IMR-90 (cell line): ENCODE measurements at regions not wholly inside any gene's neighbourhood (a gene's known extent, or its start where the extent isn't known, plus 50 kb on each side); places are given as distances from the start of the nearest gene placed in this dataset.

Experiments
- ATAC-seq: fragments of 200-7000 bp; cut with Tn5 transposase; 2 replicates; pipeline ENCODE4 v1.9.1; 2020; ENCODE audit warnings: low read depth, mild to moderate bottlenecking, moderate library complexity
- BruUV-seq: library from RNA; stranded (reverse); fragments of 400-500 nt; replicated peaks from 2 replicates; lab custom pipeline; 2021; lab: Mats Ljungman, UMichigan
- CTCF ChIA-PET: fragments of 300-600 bp; formaldehyde crosslinking; extraction: SDS; loops from one replicate; lab custom pipeline; 2021; ENCODE audit warnings: antibody characterized with exemption; lab: Yijun Ruan, JAX
- POLR2A ChIA-PET: fragments of 300-600 bp; sonication (Branson Sonifier 250); formaldehyde crosslinking; loops from one replicate; lab custom pipeline; 2022; ENCODE audit warnings: antibody characterized with exemption; ENCODE audit not compliant: unreplicated experiment; lab: Charles Lee
- DNase-seq: peaks from one replicate; pipeline ENCODE4 v3.0.0; 2013
- H2AFZ ChIP-seq: replicated peaks from 2 replicates; pipeline ENCODE3; 2013; ENCODE audit warnings: low read length, mild to moderate bottlenecking; ENCODE audit not compliant: poor library complexity
- H2AK5ac ChIP-seq: 2 replicates; pipeline ENCODE4 v1.6.1; 2013; ENCODE audit warnings: low read depth, low read length, inconsistent platforms
- H2AK9ac ChIP-seq: replicated peaks from 2 replicates; pipeline ENCODE3; 2013; ENCODE audit warnings: mild to moderate bottlenecking, low read depth, low read length, moderate library complexity; ENCODE audit not compliant: poor library complexity
- H2BK120ac ChIP-seq: 2 replicates; pipeline ENCODE4 v1.6.1; 2013; ENCODE audit warnings: low read depth, low read length, inconsistent platforms
- H2BK15ac ChIP-seq: 3 replicates; pipeline ENCODE4 v1.6.1; 2013; ENCODE audit warnings: low read depth, low read length, inconsistent platforms
- H2BK20ac ChIP-seq: 2 replicates; pipeline ENCODE4 v1.6.1; 2013; ENCODE audit warnings: low read depth, mild to moderate bottlenecking, inconsistent platforms, low read length, moderate library complexity
- H2BK5ac ChIP-seq: 2 replicates; pipeline ENCODE4 v1.6.1; 2013; ENCODE audit warnings: mild to moderate bottlenecking, low read depth, low read length, inconsistent platforms; ENCODE audit not compliant: poor library complexity, severe bottlenecking
- H3K14ac ChIP-seq: replicated peaks from 2 replicates; pipeline ENCODE4 v1.6.1; 2013; ENCODE audit warnings: low read depth, low read length, inconsistent platforms
- H3K18ac ChIP-seq: 2 replicates; pipeline ENCODE4 v1.6.1; 2013; ENCODE audit warnings: low read depth, low read length, control low read depth
- H3K23ac ChIP-seq: 2 replicates; pipeline ENCODE4 v1.6.1; 2013; ENCODE audit warnings: low read depth, low read length, inconsistent platforms
- H3K27ac ChIP-seq: 2 replicates; pipeline ENCODE4 v1.5.1; 2013; ENCODE audit warnings: mild to moderate bottlenecking, control low read depth, low read length; ENCODE audit not compliant: insufficient read depth
- H3K27me3 ChIP-seq: 2 replicates; pipeline ENCODE4 v1.6.1; 2013; ENCODE audit warnings: low read length; ENCODE audit not compliant: control insufficient read depth, insufficient read depth
- H3K36me3 ChIP-seq: 2 replicates; pipeline ENCODE4 v1.6.1; 2013; ENCODE audit warnings: low read length, mixed read lengths; ENCODE audit not compliant: control insufficient read depth, insufficient read depth
- H3K4ac ChIP-seq: 2 replicates; pipeline ENCODE4 v1.6.1; 2013; ENCODE audit warnings: low read depth, low read length, inconsistent platforms
- H3K4me1 ChIP-seq: 2 replicates; pipeline ENCODE4 v1.6.1; 2013; ENCODE audit warnings: low read length, mixed read lengths; ENCODE audit not compliant: control insufficient read depth, insufficient read depth
- H3K4me2 ChIP-seq: 2 replicates; pipeline ENCODE4 v1.6.1; 2013; ENCODE audit warnings: low read depth, mild to moderate bottlenecking, control low read depth, low read length, moderate library complexity
- H3K4me3 ChIP-seq: 2 replicates; pipeline ENCODE4 v1.5.1; 2013; ENCODE audit warnings: low read depth, mild to moderate bottlenecking, control low read depth, low read length, moderate library complexity; ENCODE audit not compliant: insufficient read depth
- H3K56ac ChIP-seq: 2 replicates; pipeline ENCODE4 v1.6.1; 2013; ENCODE audit warnings: low read length, inconsistent platforms; ENCODE audit not compliant: insufficient read depth; ENCODE audit errors: extremely low read depth
- H3K79me1 ChIP-seq, 2 experiments: 2 replicates each; pipeline ENCODE4 v1.6.1; 2013; ENCODE audit warnings: low read length in 2 of 2, inconsistent platforms in 1 of 2, low read depth in 1 of 2
- H3K9ac ChIP-seq: 2 replicates; pipeline ENCODE4 v1.6.1; 2013; ENCODE audit warnings: low read depth, low read length, control low read depth
- H3K9me1 ChIP-seq: 2 replicates; pipeline ENCODE4 v1.6.1; 2013; ENCODE audit warnings: low read length, inconsistent platforms; ENCODE audit not compliant: insufficient read depth
- H3K9me3 ChIP-seq: 2 replicates; pipeline ENCODE4 v1.6.1; 2013; ENCODE audit warnings: low read length; ENCODE audit not compliant: control insufficient read depth, insufficient read depth
- H4K20me1 ChIP-seq: 2 replicates; pipeline ENCODE4 v1.6.1; 2013; ENCODE audit warnings: low read length, inconsistent platforms; ENCODE audit not compliant: insufficient read depth
- H4K5ac ChIP-seq: 2 replicates; pipeline ENCODE4 v1.6.1; 2013; ENCODE audit warnings: mild to moderate bottlenecking, low read depth, low read length, control low read depth
- H4K8ac ChIP-seq, 2 experiments: 2 replicates each; pipeline ENCODE4 v1.6.1; 2013; ENCODE audit warnings: low read depth in 2 of 2, low read length in 2 of 2, control low read depth in 1 of 2, inconsistent platforms in 1 of 2
- H4K91ac ChIP-seq: 2 replicates; pipeline ENCODE4 v1.6.1; 2013; ENCODE audit warnings: low read depth, low read length, inconsistent platforms; ENCODE audit not compliant: insufficient read depth
- BHLHE40 ChIP-seq: fragments of 150-350 bp; IDR thresholded peaks from 2 replicates; pipeline ENCODE4 v1.6.1; 2016; ENCODE audit warnings: mild to moderate bottlenecking, low read depth, low read length
- CEBPB ChIP-seq: IDR thresholded peaks from 2 replicates; pipeline ENCODE4 v1.6.1; 2012; ENCODE audit warnings: low read depth, low read length, improper control_type of control experiment
- CHD1 ChIP-seq: IDR thresholded peaks from 2 replicates; pipeline ENCODE4 v1.6.1; 2012; ENCODE audit warnings: low read depth, low read length, improper control_type of control experiment
- CTCF ChIP-seq: conservative IDR thresholded peaks from 2 replicates; pipeline ENCODE4 v1.5.1; 2012; ENCODE audit warnings: mild to moderate bottlenecking, low read depth, low read length, improper control_type of control experiment
- ELK1 ChIP-seq: fragments of 150-350 bp; IDR thresholded peaks from 2 replicates; pipeline ENCODE4 v1.6.1; 2016; ENCODE audit warnings: low read depth, mild to moderate bottlenecking, low read length, moderate library complexity, borderline replicate concordance
- FOS ChIP-seq: fragments of 150-350 bp; IDR thresholded peaks from 2 replicates; pipeline ENCODE4 v1.6.1; 2016; ENCODE audit warnings: low read depth, low read length
- MAFK ChIP-seq: IDR thresholded peaks from 2 replicates; pipeline ENCODE4 v1.6.1; 2012; ENCODE audit warnings: low read depth, low read length, improper control_type of control experiment
- MAZ ChIP-seq: IDR thresholded peaks from 2 replicates; pipeline ENCODE4 v1.6.1; 2012; ENCODE audit warnings: low read depth, mild to moderate bottlenecking, low read length, improper control_type of control experiment, moderate library complexity, borderline replicate concordance
- MXI1 ChIP-seq: IDR thresholded peaks from 2 replicates; pipeline ENCODE4 v1.6.1; 2012; ENCODE audit warnings: low read depth, mild to moderate bottlenecking, low read length, moderate library complexity, borderline replicate concordance
- NFE2L2 ChIP-seq: fragments of 150-350 bp; IDR thresholded peaks from 2 replicates; pipeline ENCODE4 v1.6.1; 2016; ENCODE audit warnings: low read depth, mild to moderate bottlenecking, low read length
- POLR2A ChIP-seq: IDR thresholded peaks from 2 replicates; pipeline ENCODE4 v1.6.1; 2012; ENCODE audit warnings: mild to moderate bottlenecking, low read depth, low read length
- RAD21 ChIP-seq: IDR thresholded peaks from 2 replicates; pipeline ENCODE4 v1.6.1; 2012; ENCODE audit warnings: low read length, improper control_type of control experiment
- RCOR1 ChIP-seq: IDR thresholded peaks from 2 replicates; pipeline ENCODE4 v1.6.1; 2012; ENCODE audit warnings: mild to moderate bottlenecking, low read length, improper control_type of control experiment; ENCODE audit not compliant: insufficient replicate concordance
- RFX5 ChIP-seq: IDR thresholded peaks from 2 replicates; pipeline ENCODE4 v1.8.0; 2012; ENCODE audit warnings: low read depth, mild to moderate bottlenecking, low read length, moderate library complexity
- SMC3 ChIP-seq: fragments of 150-350 bp; IDR thresholded peaks from 2 replicates; pipeline ENCODE4 v1.6.1; 2016; ENCODE audit warnings: low read depth, mild to moderate bottlenecking, antibody characterized with exemption, low read length, moderate library complexity
- USF2 ChIP-seq: fragments of 150-350 bp; IDR thresholded peaks from 2 replicates; pipeline ENCODE4 v1.6.1; 2017; ENCODE audit warnings: mild to moderate bottlenecking, antibody characterized with exemption, low read length, low read depth
- WGBS, 2 experiments: methylation state at CpG; one replicate each; pipeline versions ENCODE4 v1.1.5 to v1.1.7; 2013; ENCODE audit warnings: missing lambda C conversion rate in 2 of 2; ENCODE audit not compliant: insufficient read length in 1 of 2; ENCODE audit errors: extremely low coverage in 2 of 2; 5-methylcytosine and 5-hydroxymethylcytosine counted together
- dilution Hi-C: fragments of 300-500 bp; cut with HindIII; formaldehyde crosslinking; loops from one replicate; pipeline ENCODE4 v1.14.3; 2018; ENCODE audit warnings: low sequenced_read_pairs; ENCODE audit not compliant: unreplicated experiment
- in situ Hi-C: fragments of 300-500 bp; cut with MboI; formaldehyde crosslinking; loops from 3 replicates; pipeline ENCODE4 v1.14.3; 2019; ENCODE audit warnings: low sequenced_read_pairs, inconsistent platforms, mixed read lengths
- intact Hi-C: fragments of 100-400 bp; cut with micrococcal nuclease; formaldehyde crosslinking; loops from 2 replicates; pipeline ENCODE4 v1.10.0; 2022

- H2BK5ac ChIP-seq: no peak overlapping the region
- H2AK9ac ChIP-seq: no peak overlapping the region
- H3K4me2 ChIP-seq: no peak overlapping the region
- H3K9me1 ChIP-seq: no peaks in the 10 kb centered on the region
- ChIA-PET POLR2A (no interaction called here), CTCF (no interaction called here)
- H3K9me3 ChIP-seq: no peaks in the 10 kb centered on the region
- H3K18ac ChIP-seq: no peak overlapping the region
- H2BK15ac ChIP-seq: no peak overlapping the region
- DNase-seq (peak; percentile 2), ATAC-seq (no peak)
- no peak overlapping the region for H3K9ac ChIP-seq
- no TSS peak for BruUV-seq
- no peak overlapping the region for H3K56ac ChIP-seq
- dilution Hi-C loops: no loop called here
- no peak overlapping the region for H3K27ac ChIP-seq
- no peak overlapping the region for H2AFZ ChIP-seq
- no peak overlapping the region for H2BK20ac ChIP-seq
- H4K8ac ChIP-seq: no peak overlapping the region
- no peak overlapping the region for H3K4me3 ChIP-seq
- H3K36me3 ChIP-seq: no peaks in the 10 kb centered on the region
- intact Hi-C loops: no loop called here
- TF ChIP-seq MAZ (no peak), MAFK (peak; percentile 23; the same call in 1 of the 2 replicates), RAD21 (no peak), ELK1 (no peak), SMC3 (no peak), USF2 (no peak), BHLHE40 (no peak), NFE2L2 (peak; percentile 80), POLR2A (no peak), CHD1 (no peak), MXI1 (no peak), FOS (no peak), CEBPB (no peak), CTCF (no peak), RCOR1 (no peak), RFX5 (no peak)
- H3K27me3 ChIP-seq: no peaks in the 10 kb centered on the region
- no CpG with 5 or more reads among the region's 4 CpGs for WGBS, 2 experiments
- H2AK5ac ChIP-seq: no peak overlapping the region
- H3K4me1 ChIP-seq: no peaks in the 10 kb centered on the region
- in situ Hi-C loops: no loop called here
- no peak overlapping the region for H4K5ac ChIP-seq
- H4K20me1 ChIP-seq: no peaks in the 10 kb centered on the region
- H3K4ac ChIP-seq: no peak overlapping the region
- no peak overlapping the region for H3K23ac ChIP-seq
- H4K91ac ChIP-seq: no peak overlapping the region
- no peaks in the 10 kb centered on the region for H3K79me1 ChIP-seq
- H3K14ac ChIP-seq: no peak overlapping the region
- H2BK120ac ChIP-seq: no peak overlapping the region
Measured at GRCh38 chr3:14019459-14019858, 105.2 kb downstream of the CHCHD4 start.
